ENCODE measurements at regions not wholly inside any gene's neighbourhood (a gene's known extent, or its start where the extent isn't known, plus 50 kb on each side); places are given as distances from the start of the nearest gene placed in this dataset.

DNA sequence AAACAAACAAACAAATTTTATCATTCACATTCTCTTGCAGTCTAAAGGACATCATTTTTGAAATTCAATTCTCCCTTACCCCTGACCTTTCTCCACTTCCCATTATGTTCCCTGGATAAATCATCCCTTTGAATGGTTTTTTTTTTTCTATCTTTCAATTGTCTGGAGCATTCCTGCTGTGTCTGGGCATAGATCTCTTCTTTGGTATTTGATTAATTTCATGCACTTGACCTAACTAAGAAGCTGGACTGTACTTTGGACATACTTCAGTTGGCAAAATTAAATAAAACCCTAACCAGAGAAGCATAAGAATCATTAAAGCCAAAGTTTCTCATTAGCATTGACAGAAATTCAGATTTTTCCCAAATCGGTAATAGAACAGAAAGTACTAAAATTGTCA is 163.6 kb upstream of the BMP4 start:
- TF ChIP-seq, protein P1, sequence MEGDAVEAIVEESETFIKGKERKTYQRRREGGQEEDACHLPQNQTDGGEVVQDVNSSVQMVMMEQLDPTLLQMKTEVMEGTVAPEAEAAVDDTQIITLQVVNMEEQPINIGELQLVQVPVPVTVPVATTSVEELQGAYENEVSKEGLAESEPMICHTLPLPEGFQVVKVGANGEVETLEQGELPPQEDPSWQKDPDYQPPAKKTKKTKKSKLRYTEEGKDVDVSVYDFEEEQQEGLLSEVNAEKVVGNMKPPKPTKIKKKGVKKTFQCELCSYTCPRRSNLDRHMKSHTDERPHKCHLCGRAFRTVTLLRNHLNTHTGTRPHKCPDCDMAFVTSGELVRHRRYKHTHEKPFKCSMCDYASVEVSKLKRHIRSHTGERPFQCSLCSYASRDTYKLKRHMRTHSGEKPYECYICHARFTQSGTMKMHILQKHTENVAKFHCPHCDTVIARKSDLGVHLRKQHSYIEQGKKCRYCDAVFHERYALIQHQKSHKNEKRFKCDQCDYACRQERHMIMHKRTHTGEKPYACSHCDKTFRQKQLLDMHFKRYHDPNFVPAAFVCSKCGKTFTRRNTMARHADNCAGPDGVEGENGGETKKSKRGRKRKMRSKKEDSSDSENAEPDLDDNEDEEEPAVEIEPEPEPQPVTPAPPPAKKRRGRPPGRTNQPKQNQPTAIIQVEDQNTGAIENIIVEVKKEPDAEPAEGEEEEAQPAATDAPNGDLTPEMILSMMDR (IDR thresholded peaks at IDR 0.05) = no peak
- TF ChIP-seq POLR2A (IDR thresholded peaks at IDR 0.05) = no peak
- no peak for TF ChIP-seq POLR2AphosphoS5 (IDR thresholded peaks at IDR 0.05)
